ENCODE measurements at regions not wholly inside any gene's neighbourhood (a gene's known extent, or its start where the extent isn't known, plus 50 kb on each side); places are given as distances from the start of the nearest gene placed in this dataset.

- DNase-seq = peak; percentile 60
Observed at GRCh38 chr11:128188346-128189004, 398.9 kb downstream of the ETS1 start.

GRCh38 chr11:128187835-128188234 lies 399.5 kb downstream of the ETS1 start:
- DNase-seq = peak; percentile 85

GRCh38 chr11:128187377-128187776 lies 400.0 kb downstream of the ETS1 start:
- DNase-seq = peak; percentile 65

- DNase-seq = no peak
Observed at GRCh38 chr11:128184981-128185380, 402.4 kb downstream of the ETS1 start.

- no peak for DNase-seq
Observed at GRCh38 chr11:128182844-128183243, 404.5 kb downstream of the ETS1 start.

- no peak for DNase-seq
Observed at GRCh38 chr11:128181984-128182383, 405.4 kb downstream of the ETS1 start.

GRCh38 chr11:128181088-128181480 lies 406.3 kb downstream of the ETS1 start:
- no peak for DNase-seq

- DNase-seq = peak; percentile 90
Observed at GRCh38 chr11:128180441-128181087, 406.8 kb downstream of the ETS1 start.

GRCh38 chr11:128179512-128179911 lies 407.8 kb downstream of the ETS1 start:
- no peak for DNase-seq

GRCh38 chr11:128179039-128179438 lies 408.3 kb downstream of the ETS1 start:
- DNase-seq = peak; percentile 44

- peak; percentile 95 for DNase-seq
Observed at GRCh38 chr11:128174465-128175291, 412.7 kb downstream of the ETS1 start.

- DNase-seq = peak; percentile 95
Observed at GRCh38 chr11:128172046-128172878, 415.1 kb downstream of the ETS1 start.

- DNase-seq = no peak
Observed at GRCh38 chr11:128171506-128171905, 415.9 kb downstream of the ETS1 start.

GRCh38 chr11:128165572-128165971 lies 421.8 kb downstream of the ETS1 start:
- no peak for DNase-seq

- no peak for DNase-seq
Observed at GRCh38 chr11:128164080-128164741, 423.1 kb downstream of the ETS1 start.

- DNase-seq = no peak
Observed at GRCh38 chr11:128161994-128162393, 425.4 kb downstream of the ETS1 start.

- no peak for DNase-seq
Observed at GRCh38 chr11:128161436-128161835, 425.9 kb downstream of the ETS1 start.

GRCh38 chr11:128158860-128159259 lies 428.5 kb downstream of the ETS1 start:
- no peak for DNase-seq

- peak; percentile 82 for DNase-seq
Observed at GRCh38 chr11:128157423-128158298, 429.7 kb downstream of the ETS1 start.

GRCh38 chr11:128156486-128156885 lies 430.9 kb downstream of the ETS1 start:
- no peak for DNase-seq

GRCh38 chr11:128155590-128155989 lies 431.8 kb downstream of the ETS1 start:
- no peak for DNase-seq
